ENCODE measurements at regions not wholly inside any gene's neighbourhood (a gene's known extent, or its start where the extent isn't known, plus 50 kb on each side); places are given as distances from the start of the nearest gene placed in this dataset.

DNA sequence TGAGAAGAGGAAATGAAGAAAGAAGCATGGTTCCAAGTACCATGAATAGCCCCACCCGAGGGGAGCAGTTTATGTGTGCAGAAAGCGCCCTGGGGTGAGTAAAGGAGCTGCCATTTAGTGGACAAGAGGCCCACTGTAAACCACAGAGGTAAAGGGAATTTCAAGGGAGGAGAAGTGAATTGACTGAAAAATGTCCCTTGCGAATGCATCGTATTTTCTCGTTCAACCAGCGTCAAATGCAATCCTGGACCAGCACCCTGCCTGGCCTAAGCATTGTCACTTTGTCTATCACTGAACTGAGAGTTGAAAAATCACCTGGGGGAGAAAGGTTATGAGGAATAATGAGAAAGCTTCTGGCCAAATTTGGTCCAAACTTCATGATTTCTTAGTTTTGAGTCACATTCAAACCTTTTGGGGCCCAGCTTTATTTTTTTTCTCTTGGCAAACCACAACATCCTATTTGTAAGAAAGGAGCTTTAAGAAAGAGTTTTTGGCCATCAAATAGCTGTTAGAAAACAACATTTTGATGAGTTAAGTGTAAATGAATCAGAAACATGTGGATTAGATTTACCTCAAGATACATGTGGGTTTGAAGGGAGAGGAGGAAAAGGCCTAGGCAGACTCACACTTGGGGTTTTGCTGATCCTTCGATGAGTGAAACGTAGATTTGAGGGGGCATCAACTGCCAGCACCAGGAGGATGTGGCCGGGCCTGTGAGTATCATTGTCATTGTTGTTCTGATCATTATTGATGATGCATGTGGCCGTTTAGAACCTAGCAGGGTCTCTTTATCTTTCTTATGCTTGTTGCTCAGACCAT lies 214.0 kb downstream of the CLIC5 start:
- no peak for TF ChIP-seq TAF1 (IDR thresholded peaks at IDR 0.05; ENCODE audit: borderline replicate concordance, insufficient read depth, low read length)

DNA sequence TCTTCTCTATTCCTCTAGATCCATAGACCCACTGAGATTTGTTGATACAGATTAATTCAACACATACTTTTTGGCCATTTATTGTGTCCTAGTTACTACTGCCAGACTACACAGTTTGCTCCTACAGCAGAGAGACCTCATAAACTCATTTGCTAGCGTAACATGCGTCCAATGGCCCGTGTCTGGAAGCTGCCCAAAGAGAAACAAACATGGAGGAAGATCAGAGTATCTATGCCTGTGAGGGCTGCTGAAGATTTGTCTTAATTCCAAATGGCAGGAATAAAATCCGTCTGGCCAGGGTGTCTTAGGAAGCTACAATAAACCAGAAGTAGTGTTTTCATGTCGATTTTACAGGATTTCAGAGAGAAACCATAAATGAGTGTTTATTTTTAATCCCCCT lies 214.7 kb downstream of the CLIC5 start:
- no peak for TF ChIP-seq POLR2AphosphoS5 (IDR thresholded peaks at IDR 0.05; ENCODE audit: low read depth, low read length)
- TF ChIP-seq FOXP2 (optimal IDR thresholded peaks at IDR 0.05; ENCODE audit: borderline replicate concordance, extremely low read depth, extremely low read length, insufficient read depth), result no peak
- TF ChIP-seq, protein P1, sequence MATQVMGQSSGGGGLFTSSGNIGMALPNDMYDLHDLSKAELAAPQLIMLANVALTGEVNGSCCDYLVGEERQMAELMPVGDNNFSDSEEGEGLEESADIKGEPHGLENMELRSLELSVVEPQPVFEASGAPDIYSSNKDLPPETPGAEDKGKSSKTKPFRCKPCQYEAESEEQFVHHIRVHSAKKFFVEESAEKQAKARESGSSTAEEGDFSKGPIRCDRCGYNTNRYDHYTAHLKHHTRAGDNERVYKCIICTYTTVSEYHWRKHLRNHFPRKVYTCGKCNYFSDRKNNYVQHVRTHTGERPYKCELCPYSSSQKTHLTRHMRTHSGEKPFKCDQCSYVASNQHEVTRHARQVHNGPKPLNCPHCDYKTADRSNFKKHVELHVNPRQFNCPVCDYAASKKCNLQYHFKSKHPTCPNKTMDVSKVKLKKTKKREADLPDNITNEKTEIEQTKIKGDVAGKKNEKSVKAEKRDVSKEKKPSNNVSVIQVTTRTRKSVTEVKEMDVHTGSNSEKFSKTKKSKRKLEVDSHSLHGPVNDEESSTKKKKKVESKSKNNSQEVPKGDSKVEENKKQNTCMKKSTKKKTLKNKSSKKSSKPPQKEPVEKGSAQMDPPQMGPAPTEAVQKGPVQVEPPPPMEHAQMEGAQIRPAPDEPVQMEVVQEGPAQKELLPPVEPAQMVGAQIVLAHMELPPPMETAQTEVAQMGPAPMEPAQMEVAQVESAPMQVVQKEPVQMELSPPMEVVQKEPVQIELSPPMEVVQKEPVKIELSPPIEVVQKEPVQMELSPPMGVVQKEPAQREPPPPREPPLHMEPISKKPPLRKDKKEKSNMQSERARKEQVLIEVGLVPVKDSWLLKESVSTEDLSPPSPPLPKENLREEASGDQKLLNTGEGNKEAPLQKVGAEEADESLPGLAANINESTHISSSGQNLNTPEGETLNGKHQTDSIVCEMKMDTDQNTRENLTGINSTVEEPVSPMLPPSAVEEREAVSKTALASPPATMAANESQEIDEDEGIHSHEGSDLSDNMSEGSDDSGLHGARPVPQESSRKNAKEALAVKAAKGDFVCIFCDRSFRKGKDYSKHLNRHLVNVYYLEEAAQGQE (IDR thresholded peaks at IDR 0.05; ENCODE audit: insufficient read depth in 1 of 2, low read depth in 2 of 2, low read length in 2 of 2), result no peak
- no peak for TF ChIP-seq SIN3A (IDR thresholded peaks at IDR 0.05; ENCODE audit: borderline replicate concordance, insufficient read depth, low read length)
- no peak for TF ChIP-seq TAF1 (IDR thresholded peaks at IDR 0.05; ENCODE audit: borderline replicate concordance, insufficient read depth, low read length)

DNA sequence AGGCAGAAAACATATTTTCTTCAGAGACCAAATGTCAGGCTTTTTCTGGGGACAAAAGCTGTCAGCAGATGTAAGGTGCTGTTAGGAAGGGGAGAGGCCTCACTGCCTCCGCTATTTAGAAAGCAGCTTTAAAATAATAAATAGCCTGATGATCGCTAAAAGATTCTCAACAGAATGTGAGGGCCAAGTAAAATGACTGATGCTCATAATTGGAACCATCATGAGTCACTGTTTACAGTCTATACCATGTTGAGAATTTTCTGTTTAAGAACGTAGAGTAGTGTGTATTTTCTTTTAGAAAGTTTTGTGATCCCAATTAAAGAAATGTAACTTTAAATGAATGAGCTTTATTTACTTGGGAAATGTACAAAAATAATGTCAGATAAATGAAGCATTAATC lies 220.0 kb downstream of the CLIC5 start:
- TF ChIP-seq, protein P1 (IDR thresholded peaks at IDR 0.05; ENCODE audit: insufficient read depth in 1 of 2, low read depth in 2 of 2, low read length in 2 of 2), result no peak
- no peak for TF ChIP-seq POLR2AphosphoS5 (IDR thresholded peaks at IDR 0.05; ENCODE audit: low read depth, low read length)
- TF ChIP-seq SIN3A (IDR thresholded peaks at IDR 0.05; ENCODE audit: borderline replicate concordance, insufficient read depth, low read length), result no peak

DNA sequence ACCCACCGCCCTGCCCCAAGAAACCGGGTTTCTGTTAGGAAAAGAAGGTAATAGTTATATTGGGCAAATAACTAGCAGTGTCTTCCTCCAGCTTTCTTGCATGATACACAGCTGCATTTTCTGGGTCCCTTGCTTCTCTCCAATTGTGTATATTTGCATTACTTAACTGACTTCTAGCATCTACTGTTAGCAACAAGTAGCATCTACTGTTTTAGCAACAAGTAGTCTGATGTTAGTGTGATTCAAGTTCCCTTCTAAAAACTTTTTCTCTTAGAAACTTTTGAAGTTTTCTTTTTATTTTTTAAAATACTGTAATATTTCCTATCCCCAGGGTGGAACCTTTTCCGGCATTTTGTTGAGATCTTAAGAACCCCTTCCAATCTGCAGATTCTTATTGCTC lies 221.2 kb downstream of the CLIC5 start:
- TF ChIP-seq POLR2AphosphoS5 (IDR thresholded peaks at IDR 0.05; ENCODE audit: low read depth, low read length) (no peak), SIN3A (IDR thresholded peaks at IDR 0.05; ENCODE audit: borderline replicate concordance, insufficient read depth, low read length) (no peak), TAF1 (IDR thresholded peaks at IDR 0.05; ENCODE audit: borderline replicate concordance, insufficient read depth, low read length) (no peak), FOXP2 (optimal IDR thresholded peaks at IDR 0.05; ENCODE audit: borderline replicate concordance, extremely low read depth, extremely low read length, insufficient read depth) (no peak)
- TF ChIP-seq, protein P1 (IDR thresholded peaks at IDR 0.05; ENCODE audit: insufficient read depth in 1 of 2, low read depth in 2 of 2, low read length in 2 of 2), result no peak

DNA sequence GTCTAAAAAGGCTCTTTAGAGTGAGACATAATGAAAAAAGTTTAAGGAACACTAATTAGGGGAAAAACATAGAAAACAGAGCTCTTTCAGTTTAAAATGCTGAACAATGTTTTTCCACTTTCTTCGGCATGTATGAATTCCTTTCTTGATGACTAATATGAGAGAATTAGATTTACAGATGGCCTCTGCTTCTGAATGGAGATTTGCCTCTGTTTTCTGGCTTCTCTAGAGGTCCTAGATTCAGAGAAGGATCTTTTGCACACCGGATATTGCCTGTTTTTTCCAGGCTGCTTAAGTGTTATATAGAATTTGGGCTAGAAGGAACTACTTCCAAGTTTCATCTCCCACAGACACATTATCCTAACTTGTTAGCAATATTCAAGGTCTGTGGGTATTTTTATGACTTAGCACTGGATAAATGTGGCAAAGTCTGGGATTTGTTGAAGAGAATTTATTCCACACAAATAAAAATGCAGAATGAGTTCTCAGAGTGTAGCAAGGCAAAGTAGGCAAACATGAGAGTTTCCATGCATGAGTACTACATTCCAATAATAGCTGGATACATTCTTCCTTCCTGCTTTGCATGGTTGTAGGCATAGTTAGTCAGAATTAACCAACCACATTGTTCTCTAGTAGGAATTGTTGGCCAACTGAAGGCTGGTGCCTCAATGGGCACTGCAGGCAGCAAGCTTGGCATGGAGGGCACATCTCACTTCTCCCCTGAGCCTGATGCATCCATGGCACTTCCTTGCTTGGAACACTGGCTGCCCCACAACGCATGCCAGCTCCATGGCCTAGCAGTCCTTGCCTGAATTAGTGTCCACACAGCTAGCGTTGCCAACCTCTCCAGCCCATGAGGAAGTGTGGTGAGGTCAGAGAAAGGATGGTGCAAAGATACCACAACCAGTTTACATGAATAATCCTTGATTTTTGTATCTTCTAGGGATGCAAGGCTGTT lies 224.2 kb downstream of the CLIC5 start:
- TF ChIP-seq FOXP2 (optimal IDR thresholded peaks at IDR 0.05; ENCODE audit: borderline replicate concordance, extremely low read depth, extremely low read length, insufficient read depth), result no peak
- no peak for TF ChIP-seq POLR2AphosphoS5 (IDR thresholded peaks at IDR 0.05; ENCODE audit: low read depth, low read length)
- TF ChIP-seq TAF1 (IDR thresholded peaks at IDR 0.05; ENCODE audit: borderline replicate concordance, insufficient read depth, low read length), result no peak
- TF ChIP-seq SIN3A (IDR thresholded peaks at IDR 0.05; ENCODE audit: borderline replicate concordance, insufficient read depth, low read length), result no peak
- TF ChIP-seq, protein P1 (IDR thresholded peaks at IDR 0.05; ENCODE audit: insufficient read depth in 1 of 2, low read depth in 2 of 2, low read length in 2 of 2), result no peak
